LNCAP (cell line): ENCODE measurements at regions not wholly inside any gene's neighbourhood (a gene's known extent, or its start where the extent isn't known, plus 50 kb on each side); places are given as distances from the start of the nearest gene placed in this dataset.
A peak's percentile ranks its signal among the peaks of the same experiment; 100 is the strongest.

Source experiments
- TF ChIP-seq, protein P1 (sequence below): fragments of 450-650 bp; IDR thresholded peaks from 2 replicates; pipeline ENCODE4 v1.5.1; 2017; ENCODE audit warnings: mild to moderate bottlenecking

DNA sequence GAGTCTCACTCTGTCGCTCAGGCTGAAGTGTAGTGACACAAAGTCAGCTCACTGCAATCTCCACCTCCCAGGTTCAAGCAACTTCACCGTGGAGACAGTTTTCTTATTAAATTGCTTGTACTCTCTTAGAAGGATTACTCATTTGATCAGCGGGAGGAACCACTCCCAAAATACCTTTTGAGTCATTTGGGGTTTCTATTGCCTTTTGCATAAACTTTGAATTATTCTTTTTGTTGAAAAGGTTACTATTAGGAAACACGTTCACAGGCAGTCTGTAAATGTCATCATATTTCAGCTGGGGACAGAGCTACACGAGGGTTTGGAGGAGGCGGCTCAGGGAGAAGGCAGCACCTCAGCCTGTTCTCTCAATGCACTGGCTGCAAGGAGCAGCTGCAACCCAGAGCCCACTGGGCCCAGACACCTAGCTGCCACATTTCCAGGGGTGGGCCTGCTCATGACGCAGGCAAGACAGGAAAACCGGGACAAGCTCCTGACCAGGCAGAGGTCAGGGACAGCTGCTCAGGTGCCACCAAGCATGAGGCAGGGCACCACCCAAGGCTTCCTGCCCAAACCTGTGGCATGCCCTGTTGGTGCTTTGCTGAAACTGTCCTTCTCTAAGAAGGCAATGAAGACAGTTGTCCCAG lies 205.9 kb downstream of the BMP7 start:
- TF ChIP-seq, protein P1, sequence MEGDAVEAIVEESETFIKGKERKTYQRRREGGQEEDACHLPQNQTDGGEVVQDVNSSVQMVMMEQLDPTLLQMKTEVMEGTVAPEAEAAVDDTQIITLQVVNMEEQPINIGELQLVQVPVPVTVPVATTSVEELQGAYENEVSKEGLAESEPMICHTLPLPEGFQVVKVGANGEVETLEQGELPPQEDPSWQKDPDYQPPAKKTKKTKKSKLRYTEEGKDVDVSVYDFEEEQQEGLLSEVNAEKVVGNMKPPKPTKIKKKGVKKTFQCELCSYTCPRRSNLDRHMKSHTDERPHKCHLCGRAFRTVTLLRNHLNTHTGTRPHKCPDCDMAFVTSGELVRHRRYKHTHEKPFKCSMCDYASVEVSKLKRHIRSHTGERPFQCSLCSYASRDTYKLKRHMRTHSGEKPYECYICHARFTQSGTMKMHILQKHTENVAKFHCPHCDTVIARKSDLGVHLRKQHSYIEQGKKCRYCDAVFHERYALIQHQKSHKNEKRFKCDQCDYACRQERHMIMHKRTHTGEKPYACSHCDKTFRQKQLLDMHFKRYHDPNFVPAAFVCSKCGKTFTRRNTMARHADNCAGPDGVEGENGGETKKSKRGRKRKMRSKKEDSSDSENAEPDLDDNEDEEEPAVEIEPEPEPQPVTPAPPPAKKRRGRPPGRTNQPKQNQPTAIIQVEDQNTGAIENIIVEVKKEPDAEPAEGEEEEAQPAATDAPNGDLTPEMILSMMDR, result no peak

DNA sequence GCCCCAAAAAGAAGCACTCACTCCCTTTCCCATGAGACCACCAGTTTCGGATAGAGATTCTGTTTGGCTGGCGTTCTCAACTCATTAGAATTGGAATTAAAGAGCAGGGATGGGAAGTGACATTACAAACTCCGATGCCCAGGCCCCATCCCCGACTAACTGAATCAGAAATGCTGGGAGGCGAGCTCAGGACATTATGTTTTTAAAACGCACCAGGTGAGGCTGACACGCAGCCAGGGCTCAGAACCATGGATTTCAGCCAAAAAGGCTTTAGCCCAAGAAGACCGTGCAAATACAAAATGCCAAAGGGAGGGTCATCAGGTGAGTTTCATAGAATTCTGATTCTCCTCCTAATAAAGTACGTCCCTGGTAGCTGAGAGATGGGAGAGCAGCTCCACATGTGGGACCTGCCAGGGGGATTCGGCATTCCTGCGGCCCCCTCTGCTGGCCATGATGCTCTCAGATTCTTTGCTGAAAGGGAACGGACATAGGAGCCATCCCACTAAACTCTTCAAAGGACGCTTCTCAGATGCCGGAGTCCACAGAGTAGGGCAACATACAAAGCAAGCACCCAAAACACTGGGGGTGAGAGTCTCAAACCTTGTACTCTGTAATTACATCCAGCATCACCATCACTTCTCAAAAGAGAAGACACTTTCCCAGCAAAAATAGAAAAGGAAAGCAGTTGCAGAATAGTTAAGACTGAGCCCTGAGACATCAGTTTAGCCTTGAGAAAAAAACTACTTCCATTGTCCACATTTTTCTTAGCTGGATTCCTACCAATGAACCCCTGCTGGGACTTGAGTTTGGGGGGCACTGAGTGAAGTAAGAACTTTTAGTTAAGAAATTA lies 205.2 kb downstream of the BMP7 start:
- TF ChIP-seq, protein P1, result peak; percentile 54

DNA sequence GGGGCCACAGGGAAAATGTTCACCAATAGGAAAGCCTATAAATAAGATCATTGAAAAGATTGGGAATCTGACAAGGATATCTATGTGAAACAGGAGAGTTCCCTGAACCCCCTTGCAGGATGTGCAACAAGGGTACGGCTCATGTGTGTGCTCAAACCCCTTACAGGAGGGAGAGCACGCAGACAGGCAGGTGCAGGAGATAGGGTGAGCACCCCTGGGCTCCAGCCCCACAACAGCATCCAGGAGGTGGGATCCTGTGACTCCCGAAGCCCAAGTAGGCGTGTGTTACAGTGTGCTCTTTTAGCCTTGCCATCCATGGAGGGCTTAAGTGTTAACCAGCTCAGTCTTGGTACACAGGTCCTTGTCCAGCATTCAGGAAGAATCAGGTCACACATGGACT lies 204.2 kb downstream of the BMP7 start:
- TF ChIP-seq, protein P1, result no peak

DNA sequence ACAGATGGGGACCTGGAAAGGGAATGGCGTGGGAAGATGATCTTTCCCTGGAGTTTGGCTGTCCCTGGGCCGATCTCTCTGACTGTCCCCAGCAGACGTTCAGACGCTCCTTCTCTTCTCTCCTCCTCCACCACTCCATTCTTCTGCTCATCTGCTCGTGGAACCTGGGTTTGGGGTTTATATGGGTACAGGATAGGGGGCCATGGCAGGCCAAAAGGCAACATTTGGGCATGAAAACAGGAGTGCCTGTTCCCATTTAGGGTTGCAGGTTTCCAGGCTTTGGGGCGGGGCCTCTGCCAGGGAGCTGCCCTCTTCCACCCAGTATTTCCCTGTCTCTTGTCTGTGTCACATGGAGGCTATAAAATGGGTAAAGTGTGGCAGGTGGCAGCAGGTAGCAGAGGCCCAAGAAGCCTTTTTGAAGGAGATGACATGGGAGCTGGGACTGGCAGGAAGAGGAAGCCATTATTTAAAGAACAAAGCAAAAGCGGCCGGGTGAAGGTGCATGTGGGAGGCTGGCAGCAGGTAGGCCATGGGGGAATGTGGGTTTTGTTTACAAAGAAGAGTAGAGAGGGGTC lies 203.7 kb downstream of the BMP7 start:
- TF ChIP-seq, protein P1, result no peak

DNA sequence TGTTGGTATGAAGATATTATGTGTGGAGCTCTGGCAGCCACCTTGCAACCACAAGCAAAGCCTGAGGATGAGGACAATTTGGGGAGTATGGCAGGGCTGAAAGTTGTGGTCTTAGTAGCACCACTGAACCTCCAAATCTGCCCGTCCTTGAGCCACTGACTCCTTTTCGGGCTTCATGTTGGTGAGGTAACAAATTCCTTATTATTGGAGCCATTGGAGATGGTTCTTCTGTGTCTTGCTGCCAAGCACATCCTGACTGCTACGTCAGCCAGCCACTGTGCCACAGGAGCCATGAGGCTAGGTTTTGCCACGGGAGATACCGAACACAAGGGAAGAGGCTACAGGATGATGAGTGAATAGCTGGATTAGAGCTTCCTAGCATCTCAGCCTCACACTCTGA lies 201.6 kb downstream of the BMP7 start:
- TF ChIP-seq, protein P1, result no peak

DNA sequence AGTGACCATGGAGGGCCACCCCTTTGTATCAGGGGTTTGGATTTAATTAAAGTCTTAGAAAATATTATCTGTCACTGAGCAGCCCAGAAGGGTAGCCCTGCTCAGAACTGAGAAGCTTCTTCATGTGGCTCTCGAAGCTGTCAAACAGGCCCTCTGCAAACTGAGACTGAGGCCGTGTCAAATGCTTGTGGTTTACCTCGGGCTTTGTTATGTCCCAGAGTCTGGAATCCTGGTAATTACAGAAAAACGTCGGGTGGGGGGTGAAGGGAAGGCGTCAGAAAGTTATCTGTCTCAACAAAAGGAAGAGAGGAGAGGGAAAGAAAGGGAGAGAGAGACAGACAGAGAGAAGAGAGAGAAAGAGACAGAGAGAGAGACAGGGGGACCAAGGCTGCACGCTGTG lies 200.8 kb downstream of the BMP7 start:
- TF ChIP-seq, protein P1, result no peak

DNA sequence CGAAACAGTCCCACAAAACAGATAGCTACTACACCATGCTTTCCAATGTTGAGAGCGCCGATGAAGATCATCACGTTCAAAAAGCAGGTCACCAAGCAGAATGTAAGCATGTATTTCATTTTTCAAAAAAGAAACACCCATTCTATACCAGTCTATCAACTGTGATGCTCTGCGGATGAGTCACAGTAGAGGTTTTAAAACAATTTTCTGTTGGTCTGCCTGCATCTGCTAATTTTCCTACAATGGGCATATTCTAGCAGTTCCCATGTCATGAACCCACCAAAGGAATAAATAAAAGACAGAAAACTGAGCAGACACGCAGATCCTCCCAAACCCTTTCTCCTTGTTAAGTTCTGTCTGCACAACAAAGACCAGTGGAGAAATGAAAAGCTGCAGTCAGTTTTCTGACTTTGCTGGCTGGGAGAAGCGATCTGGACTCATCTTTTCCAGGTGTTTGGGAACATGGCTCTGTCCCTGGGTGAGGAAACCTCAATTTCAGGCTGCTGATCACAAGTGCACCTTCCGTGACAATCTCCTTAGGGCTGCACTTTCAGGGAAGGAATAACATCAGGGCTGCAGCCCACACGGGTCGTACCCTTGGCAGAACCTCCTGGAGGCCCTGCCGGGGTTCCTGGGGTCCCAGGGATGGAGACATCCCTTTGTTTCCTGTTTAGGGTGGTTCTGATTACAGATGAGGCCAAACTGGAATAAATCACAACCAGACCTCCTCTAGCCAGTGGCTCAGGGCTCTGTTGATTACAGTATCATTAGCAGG lies 200.1 kb downstream of the BMP7 start:
- TF ChIP-seq, protein P1, result no peak
